T-helper 1 cell (primary cell): ENCODE measurements at regions not wholly inside any gene's neighbourhood (a gene's known extent, or its start where the extent isn't known, plus 50 kb on each side); places are given as distances from the start of the nearest gene placed in this dataset.
"Not testable (repeated sequence)": the region's sequence is repeated elsewhere in the genome, so short reads cannot be mapped to it uniquely, and the experiment has no call there.

Experiments used
- DNase-seq, 5 donors: peaks; one replicate each; pipeline ENCODE4 v3.0.0-alpha.2; 2012 to 2020

DNA sequence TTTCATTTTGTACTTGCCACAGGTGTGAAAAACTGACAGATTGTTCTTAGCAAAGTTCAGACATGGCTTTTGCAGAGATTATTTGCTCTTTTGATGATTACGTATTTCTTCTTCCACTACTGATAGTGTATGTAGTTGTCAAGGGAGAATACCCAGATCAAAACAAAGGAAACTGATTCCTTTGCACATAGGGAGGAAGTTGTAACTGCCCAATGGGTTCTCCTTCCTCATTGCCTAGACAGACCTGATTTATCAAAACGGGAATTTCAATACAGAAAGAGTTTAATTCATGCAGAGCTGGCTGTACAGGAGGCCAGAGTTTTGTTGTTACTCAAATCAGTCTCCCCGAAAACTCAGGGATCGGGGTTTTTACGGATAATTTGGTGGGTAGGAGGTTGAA is 214.7 kb downstream of the BCAS1 start:
- no peak for DNase-seq

DNA sequence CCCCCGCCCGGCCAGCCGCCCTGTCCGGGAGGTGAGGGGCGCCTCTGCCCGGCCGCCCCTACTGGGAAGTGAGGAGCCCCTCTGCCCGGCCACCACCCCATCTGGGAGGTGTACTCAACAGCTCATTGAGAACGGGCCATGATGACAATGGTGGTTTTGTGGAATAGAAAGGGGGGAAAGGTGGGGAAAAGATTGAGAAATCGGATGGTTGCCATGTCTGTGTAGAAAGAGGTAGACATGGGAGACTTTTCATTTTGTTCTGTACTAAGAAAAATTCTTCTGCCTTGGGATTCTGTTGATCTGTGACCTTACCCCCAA is 215.8 kb downstream of the BCAS1 start:
- DNase-seq = not testable (repeated sequence)

DNA sequence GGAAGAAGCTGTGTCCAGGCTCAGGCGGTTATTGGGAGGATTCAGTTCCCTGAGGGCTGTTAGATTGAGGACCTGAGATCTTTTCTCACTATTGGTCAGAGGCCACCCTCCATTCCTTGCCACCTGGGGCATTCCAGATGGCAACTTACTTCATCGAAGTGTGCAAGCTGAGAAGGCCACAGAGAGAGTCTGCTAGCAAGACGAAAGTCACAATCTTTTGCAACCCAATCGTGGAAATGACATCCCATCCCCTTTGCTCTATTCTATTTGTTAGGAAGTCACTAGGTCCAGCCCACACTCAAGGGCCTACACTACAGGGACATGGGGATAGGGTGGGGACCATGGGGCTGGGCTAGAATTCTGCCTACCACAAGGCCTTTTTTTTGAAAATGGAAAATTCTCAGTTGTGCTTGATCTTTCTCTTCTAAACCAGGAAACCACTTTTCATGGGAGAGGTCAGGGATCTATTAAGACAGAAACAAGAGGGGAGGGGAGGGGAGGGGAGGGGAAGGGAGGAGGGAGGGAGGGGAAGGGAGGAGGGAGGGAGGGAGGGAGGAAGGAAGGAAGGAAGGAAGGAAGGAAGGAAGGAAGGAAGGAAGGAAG is 217.2 kb downstream of the BCAS1 start:
- DNase-seq = no peak

DNA sequence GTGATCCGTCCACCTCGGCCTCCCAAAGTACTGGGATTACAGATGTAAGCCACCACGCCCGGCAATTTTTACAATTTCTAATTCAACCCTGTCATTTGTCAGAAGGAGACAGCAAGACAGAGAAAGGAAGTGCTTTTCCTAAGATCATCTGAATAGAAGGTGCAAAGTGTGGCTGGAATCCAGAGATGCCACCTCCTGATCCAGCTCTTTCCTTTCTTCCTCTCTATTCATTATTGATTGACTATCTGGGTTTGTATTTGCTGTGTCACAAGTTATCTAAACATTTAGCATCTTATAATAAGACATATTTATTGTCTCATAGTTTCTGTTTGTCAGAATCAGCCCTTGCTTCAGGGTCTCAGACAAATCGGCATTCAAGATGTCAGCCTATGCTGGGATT is 217.7 kb downstream of the BCAS1 start:
- DNase-seq = no peak

DNA sequence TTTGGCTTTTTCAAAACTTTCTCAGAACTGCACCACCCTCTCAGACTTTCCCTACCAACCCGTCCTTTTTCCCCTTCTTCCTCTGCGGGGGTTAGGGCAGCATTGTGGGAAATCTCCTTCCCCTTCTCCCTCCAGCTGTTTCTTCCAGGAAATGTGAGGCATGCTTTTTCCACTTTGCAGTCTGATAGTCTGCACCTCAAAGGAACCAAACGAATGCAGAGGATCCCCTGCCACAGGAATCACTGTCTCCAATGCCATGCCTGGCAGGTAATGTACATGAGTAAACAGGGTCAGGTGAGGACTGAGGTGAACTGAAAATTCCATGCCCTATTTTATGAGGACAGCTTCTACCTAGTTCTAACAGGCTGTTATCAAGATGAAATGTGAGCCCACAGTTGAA is 218.4 kb downstream of the BCAS1 start:
- no peak for DNase-seq

DNA sequence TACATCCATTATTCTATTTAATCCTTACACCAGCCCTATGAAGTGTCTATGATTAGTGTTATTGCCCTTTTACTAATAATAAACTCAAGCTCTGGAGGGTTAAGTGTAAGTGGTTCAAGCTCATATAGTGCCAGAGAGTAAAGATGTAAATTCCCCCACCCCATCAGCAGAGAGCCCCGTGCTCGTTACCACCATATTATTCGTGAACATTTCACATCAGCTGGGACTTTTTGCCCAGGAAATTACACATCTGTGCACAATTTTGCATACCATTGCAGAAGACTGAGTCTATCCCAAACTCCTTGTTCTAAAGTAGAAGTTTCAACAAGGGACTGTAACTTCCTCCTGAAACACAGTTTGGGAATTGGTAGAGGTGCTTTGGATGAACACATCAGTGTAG is 220.1 kb downstream of the BCAS1 start:
- no peak for DNase-seq

DNA sequence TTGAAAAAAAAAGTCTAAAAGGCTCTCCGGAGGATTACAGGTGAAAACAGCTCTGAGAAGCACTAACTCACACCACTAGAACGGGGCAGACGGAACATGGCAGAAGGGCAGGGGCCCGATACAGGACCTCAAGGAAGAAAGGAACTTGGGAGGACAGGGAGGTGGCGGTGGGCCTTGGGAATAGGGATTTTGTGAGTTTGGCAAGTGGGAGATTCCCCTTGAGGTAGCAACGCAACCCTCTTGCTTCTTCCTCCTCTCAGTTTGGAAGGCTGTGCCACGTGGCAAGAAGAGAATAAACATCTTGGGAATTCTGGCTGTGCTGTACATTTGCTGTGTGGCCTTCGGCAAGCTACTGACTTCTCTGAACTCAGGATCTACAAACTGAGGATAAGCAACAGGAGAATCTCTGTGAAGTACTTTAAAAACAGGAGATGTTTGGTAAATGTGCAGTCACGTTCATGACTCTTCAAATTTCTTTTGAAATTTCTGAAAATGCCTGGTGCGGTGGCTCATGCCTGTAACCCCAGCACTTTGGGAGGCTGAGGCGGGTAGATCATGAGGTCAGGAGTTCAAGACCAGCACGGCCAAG is 220.8 kb downstream of the BCAS1 start:
- DNase-seq = no peak

DNA sequence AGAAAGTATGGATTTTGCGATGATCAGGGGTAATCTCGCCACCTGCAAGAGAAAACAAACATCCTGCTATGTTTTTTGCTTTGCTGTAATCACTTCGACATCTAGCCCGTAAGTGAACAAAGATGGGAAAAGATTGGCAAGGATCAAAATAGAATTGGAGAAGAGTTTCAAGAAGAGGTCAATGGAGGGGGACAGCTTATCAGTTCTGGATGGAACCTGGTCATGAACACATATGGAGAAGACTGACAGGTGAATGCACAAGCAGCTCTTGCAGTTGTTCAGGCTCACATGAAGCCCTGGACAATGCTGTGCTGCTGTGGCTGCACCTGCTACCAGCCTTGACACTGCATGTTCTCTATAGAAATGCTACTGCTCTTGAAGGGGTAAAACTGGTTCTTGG is 222.1 kb downstream of the BCAS1 start:
- DNase-seq = no peak

DNA sequence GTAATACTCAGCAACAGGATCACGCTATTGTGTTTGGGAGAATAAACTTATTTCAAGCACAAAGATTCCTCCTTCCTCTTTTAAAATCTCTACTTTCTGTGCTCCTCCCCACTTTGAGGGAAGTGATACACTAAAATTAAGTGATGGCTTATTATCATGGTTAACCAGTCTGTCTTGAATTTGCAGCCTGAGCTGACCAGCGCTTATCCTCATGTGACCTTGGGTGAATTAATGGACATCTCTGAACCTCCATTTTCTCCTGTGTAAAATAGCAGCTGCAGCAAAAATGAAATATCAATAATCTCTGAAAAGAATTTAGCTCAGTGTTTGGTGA is 222.6 kb downstream of the BCAS1 start:
- DNase-seq = no peak

DNA sequence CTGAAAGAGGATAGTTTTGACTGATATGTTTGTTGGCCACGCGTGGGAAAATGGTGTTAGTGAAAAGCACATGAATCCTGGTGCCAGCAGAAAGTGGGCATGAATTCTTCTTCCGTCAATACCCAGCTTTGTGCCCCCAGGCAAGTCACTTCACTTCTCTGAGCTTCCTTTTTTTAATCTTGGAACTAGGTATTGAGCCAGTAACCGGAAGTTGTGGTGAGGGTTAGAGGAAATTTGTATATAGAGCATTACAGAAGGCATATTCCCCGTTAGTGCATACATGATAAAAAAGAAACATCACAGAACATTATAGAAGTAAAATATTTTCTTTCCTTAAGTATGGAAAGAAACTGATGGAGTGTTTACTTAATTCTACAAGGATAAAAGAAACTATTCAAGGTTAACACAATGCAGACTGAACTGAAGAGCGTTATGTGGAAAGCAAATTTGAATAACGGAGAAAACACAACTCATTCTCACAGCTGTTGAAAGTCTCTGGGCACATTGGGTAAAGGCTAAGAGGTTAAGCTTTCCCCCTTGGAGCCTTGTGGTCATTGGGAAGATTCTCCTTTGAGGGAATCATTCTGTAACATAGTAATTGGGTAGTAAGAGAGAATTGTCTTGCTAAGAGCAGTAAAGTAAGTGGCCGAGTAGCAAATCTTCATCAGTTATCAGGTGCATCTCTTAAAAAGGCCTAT is 223.1 kb downstream of the BCAS1 start:
- no peak for DNase-seq

DNA sequence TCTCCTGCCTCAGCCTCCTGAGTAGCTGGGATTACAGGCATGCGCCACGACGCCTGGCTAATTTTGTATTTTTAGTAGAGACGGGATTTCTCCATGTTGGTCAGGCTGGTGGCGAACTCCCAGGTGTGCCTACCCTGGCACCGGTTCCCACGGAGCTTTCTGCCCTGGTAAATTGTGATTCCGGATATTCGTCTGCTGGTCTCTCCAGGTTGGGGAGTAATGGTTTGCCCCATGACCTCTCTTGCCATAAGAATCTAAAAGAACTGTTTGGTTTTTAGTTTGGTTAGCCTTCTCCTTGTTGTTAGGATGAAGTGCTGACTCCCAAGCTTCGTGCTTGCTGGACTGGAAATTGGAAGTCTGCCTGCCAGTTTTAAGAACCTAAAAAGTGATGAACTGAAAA is 223.8 kb downstream of the BCAS1 start:
- DNase-seq = no peak

DNA sequence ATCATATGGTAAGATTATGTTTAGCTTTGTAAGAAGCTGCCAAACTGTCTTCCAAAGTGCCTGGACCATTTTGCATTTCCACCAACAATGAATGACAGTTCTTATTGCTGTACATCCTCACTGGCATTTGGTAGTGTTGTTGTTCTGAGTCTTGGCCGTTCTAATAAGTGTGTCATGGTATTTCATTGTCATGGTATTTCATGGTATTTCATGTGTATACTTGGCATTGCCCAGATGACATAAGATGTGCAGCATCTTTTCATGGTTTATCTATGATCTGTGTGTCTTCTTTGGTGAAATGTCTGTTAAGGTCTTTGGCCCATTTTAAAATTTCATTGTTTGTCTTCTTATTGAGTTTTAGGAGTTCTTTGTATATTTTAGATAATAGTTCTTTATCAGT is 224.4 kb downstream of the BCAS1 start:
- no peak for DNase-seq

DNA sequence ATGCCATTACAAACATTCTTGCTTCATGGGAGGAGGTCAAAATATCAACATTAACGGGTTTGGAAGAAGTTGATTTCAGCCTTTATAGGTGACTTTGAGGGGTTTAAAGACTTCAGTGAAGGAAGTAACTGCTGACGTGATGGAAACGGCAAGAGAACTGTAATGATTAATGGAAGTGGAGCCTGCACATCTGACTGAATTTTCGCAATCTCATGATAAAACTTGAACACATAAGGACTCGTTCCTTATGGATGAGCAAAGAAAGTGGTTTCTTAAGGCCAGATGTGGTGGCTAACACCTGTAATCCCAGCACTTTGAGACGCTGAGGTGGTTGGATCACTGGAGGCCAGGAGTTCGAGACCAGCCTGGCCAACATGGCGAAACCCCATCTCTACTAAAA is 226.1 kb downstream of the BCAS1 start:
- DNase-seq = no peak

DNA sequence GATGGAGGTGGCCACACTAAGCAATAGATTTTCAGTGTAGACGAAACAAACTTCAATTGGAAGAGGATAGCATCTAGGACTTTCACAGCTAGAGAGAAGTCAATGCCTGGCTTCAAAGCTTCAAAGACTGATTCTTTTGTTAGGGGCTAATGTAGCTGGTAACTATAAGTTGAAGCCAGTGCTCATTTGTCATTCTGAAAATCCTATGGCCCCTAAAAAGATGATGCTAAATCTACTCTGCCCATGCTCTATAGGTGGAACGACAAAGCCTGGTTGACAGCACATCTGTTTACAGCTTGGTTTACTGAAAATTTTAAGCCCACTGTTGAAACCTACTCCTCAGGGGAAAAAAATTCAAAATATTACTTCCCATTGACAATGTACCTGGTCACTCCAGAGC is 226.7 kb downstream of the BCAS1 start:
- no peak for DNase-seq

DNA sequence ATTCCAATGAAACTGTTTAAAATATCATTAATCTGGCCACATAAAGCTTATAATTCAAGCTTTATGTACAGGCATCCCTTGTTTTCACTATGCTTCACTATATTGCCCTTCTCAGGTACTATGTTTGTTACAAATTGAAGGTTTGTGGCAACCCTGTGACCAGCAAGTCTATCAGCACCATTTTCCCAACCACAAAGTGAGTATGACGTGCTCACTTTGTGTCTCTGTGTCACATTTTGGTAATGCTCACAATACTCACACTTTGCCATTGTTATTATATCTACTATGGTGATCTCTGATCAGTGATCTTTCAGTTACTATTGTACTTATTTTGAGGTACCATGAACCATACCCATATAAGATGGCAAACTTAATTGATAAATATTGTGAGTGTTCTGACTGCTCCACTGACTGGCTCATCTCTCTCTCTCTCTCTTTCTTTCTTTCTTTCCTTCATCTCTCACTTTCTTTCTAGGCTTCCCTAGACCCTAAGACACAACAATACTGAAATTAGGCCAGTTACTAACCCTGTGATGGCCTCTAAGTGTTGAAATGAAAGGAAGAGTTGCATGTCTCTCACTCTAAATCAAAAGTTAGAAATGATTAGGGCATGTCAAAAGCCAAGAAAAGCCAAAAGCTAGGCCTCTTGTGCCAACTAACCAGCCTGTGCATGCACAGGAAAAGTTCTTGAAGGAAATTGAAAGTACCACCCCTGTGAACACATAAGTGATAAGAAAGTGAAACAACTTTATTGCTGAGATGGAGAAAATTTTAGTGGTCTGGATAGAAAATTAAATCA is 227.9 kb downstream of the BCAS1 start:
- DNase-seq = peak in 1 of 5 donors; percentile 79

DNA sequence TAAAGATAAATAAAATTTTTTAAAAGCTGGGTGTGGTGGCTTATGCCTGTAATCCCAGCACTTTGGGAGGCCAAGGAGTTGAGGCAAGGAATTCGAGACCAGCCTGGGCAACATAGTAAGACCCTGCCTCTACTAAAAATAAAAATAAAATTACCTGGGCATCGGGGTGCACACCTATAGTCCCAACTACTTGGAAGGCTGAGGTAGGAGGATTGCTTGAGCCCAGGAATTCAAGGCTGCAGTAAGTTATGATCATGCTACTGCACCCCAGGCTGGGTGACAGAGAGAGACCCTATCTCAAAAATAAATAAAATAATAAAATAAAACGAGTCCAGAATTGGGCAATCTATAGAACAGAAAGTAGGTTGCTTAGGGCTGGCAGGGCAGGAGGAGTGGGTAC is 228.7 kb downstream of the BCAS1 start:
- DNase-seq = no peak

DNA sequence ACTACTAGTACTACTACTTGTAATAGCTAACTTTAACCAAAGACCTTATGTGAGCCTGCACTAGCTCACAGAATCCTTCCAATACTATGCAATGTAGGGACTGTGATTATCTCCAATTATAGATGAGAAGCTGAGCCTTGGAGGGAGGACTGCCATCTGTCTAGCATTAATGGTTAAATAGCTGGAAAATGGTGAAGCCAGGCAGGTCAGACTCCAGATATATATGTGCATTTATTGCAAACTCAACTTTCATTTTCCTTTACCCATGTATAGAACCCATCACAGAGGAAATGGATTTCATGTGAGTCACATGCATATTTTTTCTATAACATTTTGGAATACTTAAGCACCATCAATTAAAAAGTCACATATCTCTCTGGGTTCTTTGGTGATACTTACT is 229.9 kb downstream of the BCAS1 start:
- DNase-seq = peak in 1 of 5 donors; percentile 15

DNA sequence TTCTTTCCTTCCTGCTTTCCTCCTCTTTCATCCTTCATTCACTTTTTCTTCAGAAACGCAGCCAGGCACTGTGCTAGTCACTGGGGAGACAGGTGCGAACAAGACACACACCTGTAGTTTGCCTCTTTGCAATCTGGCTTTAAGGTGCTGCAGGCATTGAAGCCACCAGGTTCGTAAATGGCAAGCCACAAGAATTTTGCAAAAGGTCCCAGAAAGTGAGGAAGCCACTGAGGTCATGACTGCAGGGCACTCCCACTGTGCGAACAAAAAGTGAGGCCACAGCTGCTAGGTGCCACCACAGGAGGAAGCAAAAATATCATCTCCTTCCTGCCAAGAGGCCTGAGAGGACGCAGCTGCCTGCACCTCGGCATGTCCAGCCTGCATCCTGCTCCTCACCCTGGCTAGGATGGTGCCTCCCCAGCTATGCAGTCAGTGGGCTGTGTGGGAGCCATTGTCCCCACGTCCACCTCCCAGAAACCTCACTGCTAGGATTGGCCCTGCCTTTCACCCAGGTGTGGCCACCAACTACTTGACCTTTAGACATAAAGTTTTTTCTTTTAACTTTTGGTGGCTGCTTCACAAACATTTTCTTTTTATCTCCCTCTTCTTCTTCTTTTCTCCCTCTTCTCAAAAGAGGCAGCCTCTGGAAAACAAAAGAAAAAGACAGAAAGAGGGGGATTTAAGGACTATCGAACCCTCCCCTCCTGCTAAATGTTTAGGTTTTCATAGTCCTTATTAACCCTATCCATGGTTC is 230.8 kb downstream of the BCAS1 start:
- peak; percentile 8 to 90 (median 37) for DNase-seq

DNA sequence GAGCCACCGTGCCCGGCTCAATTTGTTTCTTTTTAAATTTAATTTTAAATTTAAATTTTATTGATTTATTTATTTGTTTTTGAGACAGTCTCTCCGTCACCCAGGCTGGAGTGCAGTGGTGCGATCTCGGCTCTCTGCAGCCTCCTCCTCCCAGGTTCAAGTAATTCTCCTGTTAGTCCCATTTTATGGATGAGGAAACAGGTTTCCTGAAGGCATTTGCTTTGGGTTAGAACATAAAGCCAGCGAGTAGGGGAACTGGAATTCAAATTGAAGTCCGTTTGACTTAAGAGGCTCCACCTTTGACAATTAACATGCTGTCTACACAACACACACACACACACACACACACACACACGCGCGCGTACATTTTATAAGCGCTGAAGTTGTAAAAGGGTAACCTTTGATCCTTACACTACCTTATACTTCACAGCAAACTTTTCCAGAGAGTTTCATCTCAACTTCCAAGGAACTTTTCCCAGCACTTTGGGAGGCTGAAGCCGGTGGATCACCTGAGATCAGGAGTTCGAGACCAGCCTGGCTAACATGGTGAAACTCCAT is 232.0 kb downstream of the BCAS1 start:
- no peak for DNase-seq

DNA sequence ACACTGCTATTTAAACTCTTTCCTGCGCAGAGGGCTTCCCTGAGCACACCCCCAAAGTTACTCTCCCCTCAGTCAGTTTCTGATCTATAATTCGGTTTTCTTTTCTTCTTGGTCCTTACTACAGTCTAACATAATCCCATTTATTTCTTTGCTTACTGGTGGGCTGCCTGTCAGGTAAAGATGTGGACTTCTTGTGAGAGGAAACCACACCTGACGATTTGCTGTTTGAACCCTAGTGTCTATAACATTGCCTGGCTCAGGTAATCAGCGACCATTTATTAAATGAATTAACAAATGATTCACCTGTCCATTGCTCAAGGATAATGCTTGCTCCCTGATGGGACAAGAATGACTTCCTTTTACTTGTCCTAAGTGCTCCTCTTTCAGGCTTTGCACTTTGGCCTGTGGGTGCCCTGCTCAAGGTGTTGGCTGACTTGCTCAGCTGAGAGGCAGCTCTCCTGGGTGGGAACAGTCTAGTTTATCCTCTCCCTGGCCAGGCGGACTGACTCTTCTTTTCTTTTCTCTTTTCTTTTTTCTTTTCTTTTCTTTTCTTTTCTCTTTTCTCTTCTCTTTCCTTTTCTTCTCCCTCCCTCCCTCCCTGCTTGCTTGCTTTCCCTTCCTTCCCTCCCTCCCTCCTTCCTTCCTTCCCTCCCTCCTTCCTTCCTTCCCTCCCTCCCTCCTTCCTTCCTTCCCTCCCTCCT is 233.1 kb downstream of the BCAS1 start:
- DNase-seq = no peak

DNA sequence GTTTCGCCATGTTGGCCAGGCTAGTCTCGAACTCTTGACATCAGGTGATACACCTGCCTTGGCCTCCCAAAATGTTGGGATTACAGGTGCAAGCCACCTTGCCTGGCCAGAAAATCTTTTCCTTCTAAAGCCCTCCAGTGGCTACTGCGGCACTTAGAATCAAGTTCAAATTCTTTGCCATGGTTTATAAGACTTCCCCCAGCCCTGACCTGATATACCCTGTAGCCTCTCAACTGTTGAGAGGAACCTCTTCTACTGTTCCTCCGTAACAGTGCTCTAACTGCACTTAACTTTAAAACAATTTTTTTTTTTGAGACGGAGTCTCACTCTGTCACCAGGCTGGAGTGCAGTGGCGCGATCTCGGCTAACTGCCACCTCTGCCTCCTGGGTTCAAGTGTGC is 235.6 kb downstream of the BCAS1 start:
- no peak for DNase-seq

DNA sequence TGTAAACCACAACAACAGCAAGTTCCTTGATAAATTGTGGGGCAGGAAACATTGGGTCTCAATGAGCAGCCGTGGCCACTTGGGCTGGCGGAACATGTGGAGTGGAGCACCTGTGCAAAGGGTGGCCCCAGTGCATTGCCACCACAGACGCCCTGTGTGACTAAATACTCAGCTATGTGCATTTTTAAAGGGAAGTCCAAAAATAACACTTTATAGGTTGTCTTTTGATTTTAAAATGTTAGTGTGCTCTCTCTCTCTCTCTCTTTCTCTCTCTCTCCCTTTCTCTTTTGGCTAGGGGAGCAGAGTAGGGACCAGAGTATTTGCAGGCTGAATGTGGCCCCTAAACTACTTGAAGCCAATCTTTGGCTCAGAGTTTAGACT is 236.3 kb downstream of the BCAS1 start:
- DNase-seq = no peak
